ENCODE measurements at regions not wholly inside any gene's neighbourhood (a gene's known extent, or its start where the extent isn't known, plus 50 kb on each side); places are given as distances from the start of the nearest gene placed in this dataset.

GRCh38 chr3:110779581-110779980 is 292.0 kb upstream of the NECTIN3 start:
- DNase-seq, result no peak

- no peak for DNase-seq
Observed at GRCh38 chr3:110783541-110783940, 288.1 kb upstream of the NECTIN3 start.

- DNase-seq, result no peak
Observed at GRCh38 chr3:110788794-110789193, 282.8 kb upstream of the NECTIN3 start.

GRCh38 chr3:110789315-110789714 is 282.3 kb upstream of the NECTIN3 start:
- DNase-seq, result no peak

GRCh38 chr3:110790631-110791030 is 281.0 kb upstream of the NECTIN3 start:
- DNase-seq, result no peak

- DNase-seq, result no peak
Observed at GRCh38 chr3:110791995-110792686, 279.5 kb upstream of the NECTIN3 start.

GRCh38 chr3:110793611-110794010 is 278.0 kb upstream of the NECTIN3 start:
- DNase-seq, result no peak

- DNase-seq, result no peak
Observed at GRCh38 chr3:110795163-110795562, 276.5 kb upstream of the NECTIN3 start.

- DNase-seq, result no peak
Observed at GRCh38 chr3:110799271-110799670, 272.3 kb upstream of the NECTIN3 start.

- DNase-seq, result no peak
Observed at GRCh38 chr3:110804856-110805255, 266.8 kb upstream of the NECTIN3 start.

- DNase-seq, result no peak
Observed at GRCh38 chr3:110806924-110807323, 264.7 kb upstream of the NECTIN3 start.

- DNase-seq, result no peak
Observed at GRCh38 chr3:110808630-110809029, 263.0 kb upstream of the NECTIN3 start.

- DNase-seq, result no peak
Observed at GRCh38 chr3:110810356-110810755, 261.3 kb upstream of the NECTIN3 start.

GRCh38 chr3:110811050-110811449 is 260.6 kb upstream of the NECTIN3 start:
- no peak for DNase-seq

- DNase-seq, result no peak
Observed at GRCh38 chr3:110813541-110813940, 258.1 kb upstream of the NECTIN3 start.

GRCh38 chr3:110814170-110815007 is 257.2 kb upstream of the NECTIN3 start:
- no peak for DNase-seq

- no peak for DNase-seq
Observed at GRCh38 chr3:110815008-110815583, 256.5 kb upstream of the NECTIN3 start.

GRCh38 chr3:110816008-110816407 is 255.6 kb upstream of the NECTIN3 start:
- DNase-seq, result no peak

GRCh38 chr3:110821586-110821985 is 250.0 kb upstream of the NECTIN3 start:
- no peak for DNase-seq

- DNase-seq, result no peak
Observed at GRCh38 chr3:110822971-110823370, 248.6 kb upstream of the NECTIN3 start.

- DNase-seq, result no peak
Observed at GRCh38 chr3:110846971-110847370, 224.6 kb upstream of the NECTIN3 start.

- DNase-seq, result no peak
Observed at GRCh38 chr3:110849064-110849463, 222.6 kb upstream of the NECTIN3 start.

- DNase-seq, result no peak
Observed at GRCh38 chr3:110851736-110852135, 219.9 kb upstream of the NECTIN3 start.

GRCh38 chr3:110855207-110855606 is 216.4 kb upstream of the NECTIN3 start:
- DNase-seq, result no peak
